ENCODE measurements at regions not wholly inside any gene's neighbourhood (a gene's known extent, or its start where the extent isn't known, plus 50 kb on each side); places are given as distances from the start of the nearest gene placed in this dataset.

GRCh38 chr7:24401628-24402593, 117.9 kb downstream of the NPY start:
- Histone ChIP-seq H3K4me1 (ENCODE audit: control insufficient read depth, insufficient read depth, low read length) (peaks cover 15% of the 10 kb centered on the region), H3K9me3 (ENCODE audit: control insufficient read depth, insufficient read depth, low read length) (no peaks in the 10 kb centered on the region), H3K27me3 (ENCODE audit: control insufficient read depth, insufficient read depth, low read length) (no peaks in the 10 kb centered on the region), H3K9ac (ENCODE audit: low read depth, low read length) (peak overlapping the region; percentile 71), H3K4me3 (ENCODE audit: low read depth, low read length) (peak overlapping the region; percentile 70), H3K36me3 (ENCODE audit: control insufficient read depth, insufficient read depth, low read length) (peaks cover 18% of the 10 kb centered on the region)

- Histone ChIP-seq H3K36me3 (ENCODE audit: control insufficient read depth, insufficient read depth, low read length) (peaks cover 18% of the 10 kb centered on the region), H3K9me3 (ENCODE audit: control insufficient read depth, insufficient read depth, low read length) (no peaks in the 10 kb centered on the region)
Observed at GRCh38 chr7:24402655-24403054, 118.7 kb downstream of the NPY start.

GRCh38 chr7:24403557-24403956, 119.6 kb downstream of the NPY start:
- H3K27me3 ChIP-seq (ENCODE audit: control insufficient read depth, insufficient read depth, low read length) = no peaks in the 10 kb centered on the region
- H3K4me3 ChIP-seq (ENCODE audit: low read depth, low read length) = peak overlapping the region; percentile 70
- peak overlapping the region; percentile 2 for H3K9ac ChIP-seq (ENCODE audit: low read depth, low read length)
- H3K9me3 ChIP-seq (ENCODE audit: control insufficient read depth, insufficient read depth, low read length) = no peaks in the 10 kb centered on the region
- H3K4me1 ChIP-seq (ENCODE audit: control insufficient read depth, insufficient read depth, low read length) = peaks cover 15% of the 10 kb centered on the region
- peaks cover 18% of the 10 kb centered on the region for H3K36me3 ChIP-seq (ENCODE audit: control insufficient read depth, insufficient read depth, low read length)

More at GRCh38 chr7:24402655-24403054, 118.7 kb downstream of the NPY start:
- peak overlapping the region; percentile 70 for H3K4me3 ChIP-seq (ENCODE audit: low read depth, low read length)
- peaks cover 15% of the 10 kb centered on the region for H3K4me1 ChIP-seq (ENCODE audit: control insufficient read depth, insufficient read depth, low read length)
- H3K9ac ChIP-seq (ENCODE audit: low read depth, low read length) = peak overlapping the region; percentile 71
- H3K27me3 ChIP-seq (ENCODE audit: control insufficient read depth, insufficient read depth, low read length) = no peaks in the 10 kb centered on the region

DNA sequence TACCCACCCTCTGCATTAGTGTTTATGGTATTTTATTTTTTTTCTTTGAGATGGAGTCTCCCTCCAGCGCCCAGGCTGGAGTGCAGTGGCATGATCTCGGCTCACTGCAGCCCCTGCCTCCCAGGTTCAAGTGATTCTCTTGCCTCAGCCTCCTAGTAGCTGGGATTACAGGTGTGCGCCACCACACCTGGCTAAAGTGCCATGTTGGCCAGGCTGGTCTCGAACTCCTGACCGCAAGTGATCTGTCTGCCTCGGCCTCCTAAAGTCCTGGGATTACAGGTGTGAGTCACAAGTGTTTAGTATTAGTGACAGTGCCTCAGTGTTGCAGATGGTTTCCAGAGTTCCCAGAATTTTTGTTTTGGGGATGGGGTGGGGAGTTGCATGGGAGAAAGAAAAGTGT, 120.3 kb downstream of the NPY start:
- Histone ChIP-seq H3K9me3 (ENCODE audit: control insufficient read depth, insufficient read depth, low read length) (no peaks in the 10 kb centered on the region), H3K27me3 (ENCODE audit: control insufficient read depth, insufficient read depth, low read length) (no peaks in the 10 kb centered on the region), H3K4me3 (ENCODE audit: low read depth, low read length) (no peak overlapping the region), H3K36me3 (ENCODE audit: control insufficient read depth, insufficient read depth, low read length) (peaks cover 15% of the 10 kb centered on the region), H3K9ac (ENCODE audit: low read depth, low read length) (no peak overlapping the region), H3K4me1 (ENCODE audit: control insufficient read depth, insufficient read depth, low read length) (peaks cover 15% of the 10 kb centered on the region)

GRCh38 chr7:24405002-24405401, 121.0 kb downstream of the NPY start:
- H3K9ac ChIP-seq (ENCODE audit: low read depth, low read length) = no peak overlapping the region
- no peaks in the 10 kb centered on the region for H3K27me3 ChIP-seq (ENCODE audit: control insufficient read depth, insufficient read depth, low read length)
- H3K36me3 ChIP-seq (ENCODE audit: control insufficient read depth, insufficient read depth, low read length) = peaks cover 15% of the 10 kb centered on the region
- H3K4me1 ChIP-seq (ENCODE audit: control insufficient read depth, insufficient read depth, low read length) = peaks cover 17% of the 10 kb centered on the region
- H3K4me3 ChIP-seq (ENCODE audit: low read depth, low read length) = no peak overlapping the region
- no peaks in the 10 kb centered on the region for H3K9me3 ChIP-seq (ENCODE audit: control insufficient read depth, insufficient read depth, low read length)

DNA sequence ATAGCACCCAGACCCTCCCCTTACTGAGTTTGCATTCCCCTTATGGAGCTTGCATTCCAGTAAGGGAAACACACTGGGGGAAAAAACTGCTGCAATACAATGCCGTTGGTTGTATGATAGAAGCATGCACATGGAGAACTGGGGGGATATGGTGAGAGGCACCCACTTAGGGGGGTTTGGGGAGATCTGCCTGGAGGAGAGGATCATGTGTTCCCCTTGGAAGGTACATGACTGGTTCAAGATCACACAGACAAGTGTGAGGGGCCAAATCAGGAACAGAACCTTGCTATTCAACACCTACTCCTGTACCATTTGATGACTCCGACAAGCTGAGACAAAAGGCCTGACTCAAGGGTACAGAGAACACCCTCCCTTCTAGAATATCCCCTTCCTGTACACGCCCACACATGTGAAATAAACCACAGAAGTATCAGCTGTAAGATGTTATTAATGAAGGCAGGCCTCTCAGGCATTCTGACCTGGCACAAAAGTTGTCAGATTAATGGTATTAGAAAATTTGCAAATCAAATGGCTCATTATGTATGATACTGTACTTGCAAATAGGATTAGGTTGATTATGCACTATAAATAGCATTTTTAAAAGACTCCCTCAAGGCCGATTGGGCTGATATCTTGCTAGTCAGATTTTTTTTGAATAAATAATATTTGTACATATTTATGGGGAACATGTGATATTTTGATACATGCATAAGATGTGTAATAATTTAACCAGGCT, 122.2 kb downstream of the NPY start:
- H3K4me3 ChIP-seq (ENCODE audit: low read depth, low read length) = no peak overlapping the region
- H3K4me1 ChIP-seq (ENCODE audit: control insufficient read depth, insufficient read depth, low read length) = peaks cover 19% of the 10 kb centered on the region
- no peak overlapping the region for H3K9ac ChIP-seq (ENCODE audit: low read depth, low read length)
- no peaks in the 10 kb centered on the region for H3K9me3 ChIP-seq (ENCODE audit: control insufficient read depth, insufficient read depth, low read length)
- peaks cover 12% of the 10 kb centered on the region for H3K36me3 ChIP-seq (ENCODE audit: control insufficient read depth, insufficient read depth, low read length)
- no peaks in the 10 kb centered on the region for H3K27me3 ChIP-seq (ENCODE audit: control insufficient read depth, insufficient read depth, low read length)

DNA sequence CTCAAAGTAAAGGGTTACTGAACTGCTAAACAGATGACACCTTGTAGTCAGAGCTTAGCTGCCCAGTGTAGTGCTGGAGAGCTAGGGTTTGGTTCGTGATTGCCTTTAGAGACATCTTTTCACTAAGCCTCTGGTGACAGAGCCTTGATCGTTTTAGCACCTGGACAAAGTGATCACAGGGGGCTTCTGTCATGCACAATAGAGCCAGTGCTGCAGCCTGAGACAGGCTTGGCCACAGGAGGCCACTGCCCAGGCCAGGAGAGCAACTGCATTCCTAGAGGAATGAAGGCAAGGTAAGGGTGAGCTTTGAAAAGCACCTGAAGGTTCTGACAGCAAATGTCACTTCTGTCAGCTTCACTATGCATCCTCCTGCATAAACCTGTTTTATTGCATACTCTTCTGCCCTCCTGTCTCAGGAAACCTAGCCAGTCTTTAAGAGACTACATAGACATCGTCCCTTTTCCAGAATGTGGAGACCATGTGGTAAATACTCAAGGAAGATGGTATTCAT, 122.9 kb downstream of the NPY start:
- Histone ChIP-seq H3K4me1 (ENCODE audit: control insufficient read depth, insufficient read depth, low read length) (peaks cover 23% of the 10 kb centered on the region), H3K36me3 (ENCODE audit: control insufficient read depth, insufficient read depth, low read length) (peaks cover 10% of the 10 kb centered on the region), H3K9me3 (ENCODE audit: control insufficient read depth, insufficient read depth, low read length) (no peaks in the 10 kb centered on the region), H3K27me3 (ENCODE audit: control insufficient read depth, insufficient read depth, low read length) (no peaks in the 10 kb centered on the region), H3K9ac (ENCODE audit: low read depth, low read length) (no peak overlapping the region), H3K4me3 (ENCODE audit: low read depth, low read length) (no peak overlapping the region)

GRCh38 chr7:24407965-24408364, 124.0 kb downstream of the NPY start:
- H3K9ac ChIP-seq (ENCODE audit: low read depth, low read length) = no peak overlapping the region
- H3K36me3 ChIP-seq (ENCODE audit: control insufficient read depth, insufficient read depth, low read length) = peaks cover 5% of the 10 kb centered on the region
- H3K4me3 ChIP-seq (ENCODE audit: low read depth, low read length) = no peak overlapping the region
- no peaks in the 10 kb centered on the region for H3K27me3 ChIP-seq (ENCODE audit: control insufficient read depth, insufficient read depth, low read length)
- H3K9me3 ChIP-seq (ENCODE audit: control insufficient read depth, insufficient read depth, low read length) = no peaks in the 10 kb centered on the region
- peaks cover 23% of the 10 kb centered on the region for H3K4me1 ChIP-seq (ENCODE audit: control insufficient read depth, insufficient read depth, low read length)

- Histone ChIP-seq H3K9me3 (ENCODE audit: control insufficient read depth, insufficient read depth, low read length) (no peaks in the 10 kb centered on the region), H3K4me1 (ENCODE audit: control insufficient read depth, insufficient read depth, low read length) (peaks cover 18% of the 10 kb centered on the region), H3K27me3 (ENCODE audit: control insufficient read depth, insufficient read depth, low read length) (no peaks in the 10 kb centered on the region), H3K4me3 (ENCODE audit: low read depth, low read length) (no peak overlapping the region), H3K9ac (ENCODE audit: low read depth, low read length) (no peak overlapping the region), H3K36me3 (ENCODE audit: control insufficient read depth, insufficient read depth, low read length) (peaks cover 5% of the 10 kb centered on the region)
Observed at GRCh38 chr7:24408798-24409430, 124.9 kb downstream of the NPY start.

DNA sequence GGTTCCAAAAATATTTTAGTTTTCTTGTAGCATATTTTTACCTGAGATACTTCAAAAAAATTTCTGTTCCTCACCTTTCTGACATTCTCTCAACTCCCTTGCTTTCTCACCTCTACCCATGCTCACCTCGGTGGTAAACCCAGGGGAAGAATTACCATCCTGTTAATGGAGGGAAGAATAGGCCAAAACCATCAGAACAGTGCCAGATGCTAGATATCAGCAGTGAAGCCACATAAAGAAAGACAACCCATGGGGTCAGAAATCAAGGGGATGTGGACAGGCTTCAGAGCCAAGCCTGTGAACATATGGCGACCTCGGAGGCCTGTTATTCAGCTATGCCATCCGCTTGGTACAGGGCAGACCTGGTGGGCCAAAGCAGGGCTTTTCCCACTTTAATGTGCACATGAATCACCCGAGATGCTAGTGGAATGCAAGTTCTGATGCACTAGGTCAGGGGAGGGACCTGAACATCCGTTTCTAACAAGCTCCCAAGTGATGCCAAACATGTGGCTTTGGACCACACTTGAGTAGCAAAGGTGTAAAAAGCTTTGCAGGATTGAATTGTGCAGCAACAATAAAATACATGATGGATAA, 125.5 kb downstream of the NPY start:
- Histone ChIP-seq H3K9ac (ENCODE audit: low read depth, low read length) (no peak overlapping the region), H3K9me3 (ENCODE audit: control insufficient read depth, insufficient read depth, low read length) (no peaks in the 10 kb centered on the region), H3K4me3 (ENCODE audit: low read depth, low read length) (no peak overlapping the region), H3K4me1 (ENCODE audit: control insufficient read depth, insufficient read depth, low read length) (peaks cover 18% of the 10 kb centered on the region), H3K27me3 (ENCODE audit: control insufficient read depth, insufficient read depth, low read length) (no peaks in the 10 kb centered on the region), H3K36me3 (ENCODE audit: control insufficient read depth, insufficient read depth, low read length) (no peaks in the 10 kb centered on the region)

DNA sequence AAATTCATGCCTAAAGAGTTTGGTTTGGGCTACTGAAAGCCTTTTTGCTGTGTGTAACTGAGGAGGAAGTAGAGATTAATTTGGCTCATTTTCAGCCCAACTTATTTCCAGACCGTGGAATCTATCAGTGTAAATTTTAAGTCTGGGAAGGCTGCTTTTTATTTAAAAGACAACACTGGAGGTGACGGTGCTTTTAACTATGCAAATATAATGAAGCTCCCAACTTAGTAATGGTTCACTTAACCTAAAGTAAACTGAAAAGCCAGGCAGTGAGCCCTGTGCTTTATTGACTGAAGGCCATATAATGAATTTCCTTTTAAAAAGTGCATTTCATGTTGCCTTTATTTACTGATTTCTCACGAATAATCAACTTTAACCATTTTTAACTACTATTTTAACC, 127.2 kb downstream of the NPY start:
- no peak overlapping the region for H3K9ac ChIP-seq (ENCODE audit: low read depth, low read length)
- H3K27me3 ChIP-seq (ENCODE audit: control insufficient read depth, insufficient read depth, low read length) = peaks cover 2% of the 10 kb centered on the region
- H3K9me3 ChIP-seq (ENCODE audit: control insufficient read depth, insufficient read depth, low read length) = no peaks in the 10 kb centered on the region
- H3K36me3 ChIP-seq (ENCODE audit: control insufficient read depth, insufficient read depth, low read length) = no peaks in the 10 kb centered on the region
- peaks cover 8% of the 10 kb centered on the region for H3K4me1 ChIP-seq (ENCODE audit: control insufficient read depth, insufficient read depth, low read length)
- H3K4me3 ChIP-seq (ENCODE audit: low read depth, low read length) = no peak overlapping the region

Measured in iPS-15b (cell line).